Esophagus squamous epithelium (tissue), 5 donors: ENCODE measurements at regions not wholly inside any gene's neighbourhood (a gene's known extent, or its start where the extent isn't known, plus 50 kb on each side); places are given as distances from the start of the nearest gene placed in this dataset.

ENCODE experiments used
- DNase-seq: peaks from one replicate; lab custom pipeline; 2025; lab: John Stamatoyannopoulos, UW
- H3K27ac ChIP-seq, 4 donors: fragments of 200-600 bp; sonication (generic); one replicate each; pipeline ENCODE4 v1.5.1; 2016 to 2019; ENCODE audit warnings: mild to moderate bottlenecking in 1 of 4
- H3K27me3 ChIP-seq, 4 donors: fragments of 200-600 bp; sonication (generic); 1 replicate in 3 of 4; 2 replicates in 1 of 4; pipeline versions ENCODE4 v1.5.1 to v1.6.0; 2017 to 2021; ENCODE audit warnings: antibody characterized with exemption in 1 of 4
- H3K36me3 ChIP-seq, 3 donors: fragments of 200-600 bp; sonication (generic); one replicate each; pipeline ENCODE4 v1.5.1; 2016 to 2019
- H3K4me1 ChIP-seq, 3 donors: fragments of 200-600 bp; sonication (generic); one replicate each; pipeline ENCODE4 v1.5.1; 2017 to 2019
- H3K4me3 ChIP-seq, 4 donors: fragments of 200-600 bp; sonication (generic); 1 replicate in 3 of 4; 2 replicates in 1 of 4; pipeline ENCODE4 v1.5.1; 2016 to 2019; ENCODE audit warnings: mild to moderate bottlenecking in 2 of 4, moderate library complexity in 1 of 4
- H3K9me3 ChIP-seq, 3 donors: fragments of 200-600 bp; sonication (generic); one replicate each; pipeline ENCODE4 v1.5.1; 2016 to 2019
- POLR2A ChIP-seq, 4 donors: fragments of 450-650 bp; IDR thresholded peaks; one replicate each; pipeline ENCODE4 v1.6.1; 2017; ENCODE audit warnings: antibody characterized with exemption in 4 of 4, mild to moderate bottlenecking in 4 of 4, moderate library complexity in 3 of 4
- WGBS, 2 donors: methylation state at CpG; one replicate each; pipeline ENCODE4 v1.1.5; 2018; 5-methylcytosine and 5-hydroxymethylcytosine counted together
- intact Hi-C: fragments of 100-400 bp; cut with DNase I; formaldehyde crosslinking; loops from one replicate; pipeline ENCODE4 v1.15.0; 2022
- TF ChIP-seq, protein P1 (sequence below), 6 experiments: fragments of 450-650 bp in 4 of 6; fragments of 200-600 bp in 2 of 6; sonication (generic) in 2 of 6; IDR thresholded peaks; one replicate each; pipeline ENCODE4 v1.5.1; 2016 to 2019; ENCODE audit warnings: antibody characterized with exemption in 6 of 6, mild to moderate bottlenecking in 4 of 6, moderate library complexity in 4 of 6
- donor health status: DM: yes; HTN: yes; CAD: no.

DNA sequence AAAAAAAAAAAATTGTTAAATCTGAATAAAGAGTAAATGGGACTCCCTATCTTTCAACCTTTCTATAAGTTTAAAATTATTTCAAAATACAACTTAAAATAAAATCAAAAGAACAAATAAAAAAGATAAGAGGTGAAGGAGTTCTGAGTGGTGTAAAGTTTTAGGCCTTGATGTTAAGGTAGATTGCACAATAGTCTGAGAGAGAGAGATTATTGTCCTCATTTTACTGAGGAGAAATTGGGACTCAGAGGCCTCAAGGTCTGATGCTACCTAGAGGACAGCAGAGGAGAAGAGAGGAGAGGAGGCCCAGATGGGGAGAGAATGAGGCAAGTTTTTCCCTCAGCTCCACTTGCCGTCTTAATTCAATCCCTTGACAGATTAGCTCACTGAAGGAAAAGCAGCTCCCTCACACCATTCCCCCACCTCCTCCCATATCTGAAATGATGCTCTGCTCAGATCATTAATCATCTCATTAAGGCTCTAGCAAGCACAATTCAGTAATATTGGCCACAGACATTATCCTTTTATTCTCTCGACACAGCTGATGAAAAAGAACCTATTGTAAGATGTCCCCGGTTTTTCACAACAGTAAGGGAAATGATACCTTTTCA lies 106.3 kb upstream of the PTPN13 start:
- Histone ChIP-seq H3K4me3 (no peak overlapping the region), H3K36me3 (no peaks in the 10 kb centered on the region), H3K4me1 (peaks cover 0 to 12% (median under 1%) of the 10 kb centered on the region in 3 donors), H3K9me3 (no peaks in the 10 kb centered on the region), H3K27me3 (no peaks in the 10 kb centered on the region), H3K27ac (no peak overlapping the region)
- no peak for TF ChIP-seq POLR2A (IDR thresholded peaks at IDR 0.05)
- TF ChIP-seq, protein P1, sequence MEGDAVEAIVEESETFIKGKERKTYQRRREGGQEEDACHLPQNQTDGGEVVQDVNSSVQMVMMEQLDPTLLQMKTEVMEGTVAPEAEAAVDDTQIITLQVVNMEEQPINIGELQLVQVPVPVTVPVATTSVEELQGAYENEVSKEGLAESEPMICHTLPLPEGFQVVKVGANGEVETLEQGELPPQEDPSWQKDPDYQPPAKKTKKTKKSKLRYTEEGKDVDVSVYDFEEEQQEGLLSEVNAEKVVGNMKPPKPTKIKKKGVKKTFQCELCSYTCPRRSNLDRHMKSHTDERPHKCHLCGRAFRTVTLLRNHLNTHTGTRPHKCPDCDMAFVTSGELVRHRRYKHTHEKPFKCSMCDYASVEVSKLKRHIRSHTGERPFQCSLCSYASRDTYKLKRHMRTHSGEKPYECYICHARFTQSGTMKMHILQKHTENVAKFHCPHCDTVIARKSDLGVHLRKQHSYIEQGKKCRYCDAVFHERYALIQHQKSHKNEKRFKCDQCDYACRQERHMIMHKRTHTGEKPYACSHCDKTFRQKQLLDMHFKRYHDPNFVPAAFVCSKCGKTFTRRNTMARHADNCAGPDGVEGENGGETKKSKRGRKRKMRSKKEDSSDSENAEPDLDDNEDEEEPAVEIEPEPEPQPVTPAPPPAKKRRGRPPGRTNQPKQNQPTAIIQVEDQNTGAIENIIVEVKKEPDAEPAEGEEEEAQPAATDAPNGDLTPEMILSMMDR (IDR thresholded peaks at IDR 0.05): no peak
- 87 to 94% methylated on average over 3 of the region's 3 CpGs for WGBS, 2 donors
- intact Hi-C loops: no loop called here
- DNase-seq: no peak

DNA sequence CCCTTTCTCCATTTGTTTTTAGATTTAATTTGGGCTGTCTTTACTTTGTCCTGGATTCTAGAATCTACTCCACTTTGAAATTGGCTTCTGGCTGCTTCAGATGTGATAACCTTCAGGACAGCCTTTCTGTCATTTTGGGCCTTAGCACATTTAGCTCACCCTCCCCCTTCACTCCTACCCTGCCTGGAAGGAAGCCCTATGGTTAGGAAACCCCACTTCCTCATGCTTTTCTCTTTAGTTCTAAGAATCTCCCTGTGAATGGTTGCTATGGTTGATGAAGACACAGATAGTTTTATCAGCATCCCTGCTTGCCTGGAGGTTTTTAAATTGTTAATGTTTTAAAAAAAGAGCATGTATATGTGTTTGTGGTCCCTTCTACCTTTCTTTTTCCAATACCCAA lies 100.7 kb upstream of the PTPN13 start:
- peaks cover 5 to 29% (median 12%) of the 10 kb centered on the region in 3 donors for H3K4me1 ChIP-seq
- TF ChIP-seq, protein P1 (IDR thresholded peaks at IDR 0.05): no peak
- TF ChIP-seq POLR2A (IDR thresholded peaks at IDR 0.05): no peak
- H3K4me3 ChIP-seq: no peak overlapping the region
- no peaks in the 10 kb centered on the region for H3K27me3 ChIP-seq
- intact Hi-C loops: loop anchor here (5.0 kb wide), 1 partner anchor 624 kb away; no protein-coding TSS in a partner anchor
- H3K9me3 ChIP-seq: no peaks in the 10 kb centered on the region
- no peak for DNase-seq
- no peaks in the 10 kb centered on the region for H3K36me3 ChIP-seq
- H3K27ac ChIP-seq: no peak overlapping the region

DNA sequence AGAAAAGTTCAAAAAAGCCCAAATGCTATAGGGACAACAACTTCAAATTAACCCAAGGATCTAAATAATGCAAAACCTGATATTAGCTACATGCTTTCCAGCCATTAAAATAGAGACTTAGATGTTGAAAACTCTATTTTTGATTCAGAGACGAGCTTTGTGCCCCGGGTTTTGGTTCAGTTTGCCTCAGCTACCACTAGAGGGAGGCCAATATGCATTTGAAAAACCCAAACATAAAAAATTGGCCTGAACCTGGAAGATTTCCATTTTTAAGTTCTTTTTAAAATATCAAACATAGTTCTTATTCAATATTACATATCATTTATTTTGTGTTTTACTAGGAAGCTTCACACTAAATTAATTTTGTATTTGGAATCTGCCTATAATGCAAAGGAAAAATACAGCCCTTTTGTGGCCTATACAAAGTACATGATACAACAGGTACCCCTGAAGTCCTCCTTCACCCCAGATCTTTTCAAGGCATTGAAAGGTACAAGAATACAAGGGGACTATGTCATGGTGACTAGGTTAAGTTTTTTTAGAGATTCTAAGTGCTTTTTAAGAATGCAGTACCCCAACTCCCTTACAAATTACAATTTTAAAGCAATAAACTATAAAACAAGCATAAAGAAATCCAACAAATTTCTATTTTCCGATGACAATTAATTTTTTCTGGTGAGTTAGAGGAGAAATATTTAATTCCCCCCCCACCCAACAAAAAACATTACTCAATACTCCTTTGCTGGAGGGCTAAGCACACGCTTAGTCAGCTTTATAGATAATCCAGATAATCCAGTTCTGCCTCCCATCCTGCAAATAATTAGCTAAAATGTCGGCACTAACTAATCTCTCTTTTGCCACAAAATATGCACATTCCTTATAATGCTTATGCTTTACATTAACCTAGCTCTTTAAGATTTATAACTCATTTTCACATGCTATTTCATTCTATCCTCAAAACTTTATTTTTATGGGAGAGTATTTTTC lies 97.7 kb upstream of the PTPN13 start:
- Histone ChIP-seq H3K27me3 (no peaks in the 10 kb centered on the region), H3K9me3 (no peaks in the 10 kb centered on the region), H3K4me1 (peaks cover 8 to 52% (median 12%) of the 10 kb centered on the region in 3 donors), H3K27ac (peak overlapping the region in 2 of 4 donors; percentile 17 to 35), H3K4me3 (no peak overlapping the region), H3K36me3 (no peaks in the 10 kb centered on the region)
- TF ChIP-seq POLR2A (IDR thresholded peaks at IDR 0.05): no peak
- TF ChIP-seq, protein P1 (IDR thresholded peaks at IDR 0.05): peak; percentile 53 to 88 (median 84)
- no peak for DNase-seq
- WGBS, 2 donors: 22 to 30% methylated on average over 5 of the region's 5 CpGs
- intact Hi-C loops: loop anchor here (5.0 kb wide), 1 partner anchor 401 kb away; no protein-coding TSS in a partner anchor

DNA sequence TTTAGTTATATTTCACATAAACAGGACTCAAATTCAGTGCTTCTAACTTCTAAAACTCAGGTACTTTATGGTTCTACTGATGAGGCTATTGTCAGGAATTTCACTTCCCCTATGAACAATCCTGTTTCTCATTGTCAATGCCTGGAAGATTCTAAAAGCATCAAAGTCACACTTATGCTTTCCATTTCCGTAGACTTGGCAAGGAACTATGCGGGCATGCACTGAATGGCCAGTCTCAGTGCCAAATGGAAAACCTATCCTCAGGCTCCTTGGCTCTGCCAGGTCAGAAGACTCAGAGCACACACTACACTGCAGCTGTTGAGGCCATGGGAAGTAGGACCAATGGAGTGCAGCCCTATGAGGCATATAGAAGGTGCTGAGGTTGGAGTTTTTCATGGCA lies 97.0 kb upstream of the PTPN13 start:
- no peak for TF ChIP-seq POLR2A (IDR thresholded peaks at IDR 0.05)
- TF ChIP-seq, protein P1 (IDR thresholded peaks at IDR 0.05): no peak
- Histone ChIP-seq H3K4me1 (peaks cover 8 to 52% (median 12%) of the 10 kb centered on the region in 3 donors), H3K27ac (peak overlapping the region in 1 of 4 donors; percentile 35), H3K9me3 (no peaks in the 10 kb centered on the region), H3K4me3 (no peak overlapping the region), H3K36me3 (no peaks in the 10 kb centered on the region), H3K27me3 (no peaks in the 10 kb centered on the region)
- WGBS, 2 donors: 33 to 40% methylated on average over 2 of the region's 2 CpGs
- DNase-seq: no peak
- intact Hi-C loops: loop anchor here (5.0 kb wide), 1 partner anchor 400 kb away; no protein-coding TSS in a partner anchor
